ENCODE measurements at regions not wholly inside any gene's neighbourhood (a gene's known extent, or its start where the extent isn't known, plus 50 kb on each side); places are given as distances from the start of the nearest gene placed in this dataset.

DNA sequence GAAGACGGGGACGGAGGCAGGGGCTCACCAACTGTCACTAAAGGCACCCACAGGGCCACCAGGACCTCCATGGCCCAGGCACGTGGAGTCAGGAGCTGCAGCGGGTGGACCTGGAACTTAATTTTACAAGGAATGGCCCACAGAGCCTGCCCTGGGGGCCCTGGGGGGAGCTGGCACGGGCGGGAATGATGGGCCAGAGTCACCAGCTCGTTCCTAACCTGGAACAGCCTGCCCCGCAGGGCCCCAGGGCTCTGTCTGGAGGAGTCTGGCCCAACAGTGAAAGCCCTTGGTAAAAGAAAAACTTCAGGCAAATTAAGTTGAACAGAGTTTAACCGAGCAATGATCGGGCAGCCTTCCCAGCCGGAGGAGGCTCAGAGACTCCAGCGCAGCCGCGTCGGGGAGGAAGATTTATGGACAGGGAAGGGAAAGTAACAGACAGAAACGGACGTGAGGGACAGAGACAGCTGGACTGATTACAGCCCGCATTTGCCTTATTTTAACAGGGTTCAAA lies 118.4 kb upstream of the TMEM18 start:
- no peak for TF ChIP-seq RAD21 (IDR thresholded peaks at IDR 0.05; ENCODE audit: low read depth)
- TF ChIP-seq CREB1 (IDR thresholded peaks at IDR 0.05; ENCODE audit: low read depth) = no peak
- TF ChIP-seq EGR1 (IDR thresholded peaks at IDR 0.05) = no peak
- no peak for TF ChIP-seq FOXM1 (IDR thresholded peaks at IDR 0.05; ENCODE audit: borderline replicate concordance, low read depth)
- TF ChIP-seq NFIC (IDR thresholded peaks at IDR 0.05) = no peak
- TF ChIP-seq, protein P1, sequence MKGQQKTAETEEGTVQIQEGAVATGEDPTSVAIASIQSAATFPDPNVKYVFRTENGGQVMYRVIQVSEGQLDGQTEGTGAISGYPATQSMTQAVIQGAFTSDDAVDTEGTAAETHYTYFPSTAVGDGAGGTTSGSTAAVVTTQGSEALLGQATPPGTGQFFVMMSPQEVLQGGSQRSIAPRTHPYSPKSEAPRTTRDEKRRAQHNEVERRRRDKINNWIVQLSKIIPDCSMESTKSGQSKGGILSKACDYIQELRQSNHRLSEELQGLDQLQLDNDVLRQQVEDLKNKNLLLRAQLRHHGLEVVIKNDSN (IDR thresholded peaks at IDR 0.05) = no peak
- no peak for TF ChIP-seq TCF12 (IDR thresholded peaks at IDR 0.05; ENCODE audit: low read depth)
- no peak for TF ChIP-seq ZBTB7A (IDR thresholded peaks at IDR 0.05; ENCODE audit: low read depth)
- TF ChIP-seq TEAD4 (IDR thresholded peaks at IDR 0.05) = no peak
- TF ChIP-seq TAF1 (IDR thresholded peaks at IDR 0.05; ENCODE audit: low read depth) = no peak
- TF ChIP-seq, protein P2, sequence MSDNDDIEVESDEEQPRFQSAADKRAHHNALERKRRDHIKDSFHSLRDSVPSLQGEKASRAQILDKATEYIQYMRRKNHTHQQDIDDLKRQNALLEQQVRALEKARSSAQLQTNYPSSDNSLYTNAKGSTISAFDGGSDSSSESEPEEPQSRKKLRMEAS (IDR thresholded peaks at IDR 0.05) = no peak
- no peak for TF ChIP-seq YY1 (IDR thresholded peaks at IDR 0.05; ENCODE audit: low read depth)
- TF ChIP-seq EP300 (IDR thresholded peaks at IDR 0.05; ENCODE audit: borderline replicate concordance) = no peak
- TF ChIP-seq, protein P3, sequence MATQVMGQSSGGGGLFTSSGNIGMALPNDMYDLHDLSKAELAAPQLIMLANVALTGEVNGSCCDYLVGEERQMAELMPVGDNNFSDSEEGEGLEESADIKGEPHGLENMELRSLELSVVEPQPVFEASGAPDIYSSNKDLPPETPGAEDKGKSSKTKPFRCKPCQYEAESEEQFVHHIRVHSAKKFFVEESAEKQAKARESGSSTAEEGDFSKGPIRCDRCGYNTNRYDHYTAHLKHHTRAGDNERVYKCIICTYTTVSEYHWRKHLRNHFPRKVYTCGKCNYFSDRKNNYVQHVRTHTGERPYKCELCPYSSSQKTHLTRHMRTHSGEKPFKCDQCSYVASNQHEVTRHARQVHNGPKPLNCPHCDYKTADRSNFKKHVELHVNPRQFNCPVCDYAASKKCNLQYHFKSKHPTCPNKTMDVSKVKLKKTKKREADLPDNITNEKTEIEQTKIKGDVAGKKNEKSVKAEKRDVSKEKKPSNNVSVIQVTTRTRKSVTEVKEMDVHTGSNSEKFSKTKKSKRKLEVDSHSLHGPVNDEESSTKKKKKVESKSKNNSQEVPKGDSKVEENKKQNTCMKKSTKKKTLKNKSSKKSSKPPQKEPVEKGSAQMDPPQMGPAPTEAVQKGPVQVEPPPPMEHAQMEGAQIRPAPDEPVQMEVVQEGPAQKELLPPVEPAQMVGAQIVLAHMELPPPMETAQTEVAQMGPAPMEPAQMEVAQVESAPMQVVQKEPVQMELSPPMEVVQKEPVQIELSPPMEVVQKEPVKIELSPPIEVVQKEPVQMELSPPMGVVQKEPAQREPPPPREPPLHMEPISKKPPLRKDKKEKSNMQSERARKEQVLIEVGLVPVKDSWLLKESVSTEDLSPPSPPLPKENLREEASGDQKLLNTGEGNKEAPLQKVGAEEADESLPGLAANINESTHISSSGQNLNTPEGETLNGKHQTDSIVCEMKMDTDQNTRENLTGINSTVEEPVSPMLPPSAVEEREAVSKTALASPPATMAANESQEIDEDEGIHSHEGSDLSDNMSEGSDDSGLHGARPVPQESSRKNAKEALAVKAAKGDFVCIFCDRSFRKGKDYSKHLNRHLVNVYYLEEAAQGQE (IDR thresholded peaks at IDR 0.05; ENCODE audit: low read depth) = no peak
- TF ChIP-seq CEBPB (IDR thresholded peaks at IDR 0.05) = no peak

DNA sequence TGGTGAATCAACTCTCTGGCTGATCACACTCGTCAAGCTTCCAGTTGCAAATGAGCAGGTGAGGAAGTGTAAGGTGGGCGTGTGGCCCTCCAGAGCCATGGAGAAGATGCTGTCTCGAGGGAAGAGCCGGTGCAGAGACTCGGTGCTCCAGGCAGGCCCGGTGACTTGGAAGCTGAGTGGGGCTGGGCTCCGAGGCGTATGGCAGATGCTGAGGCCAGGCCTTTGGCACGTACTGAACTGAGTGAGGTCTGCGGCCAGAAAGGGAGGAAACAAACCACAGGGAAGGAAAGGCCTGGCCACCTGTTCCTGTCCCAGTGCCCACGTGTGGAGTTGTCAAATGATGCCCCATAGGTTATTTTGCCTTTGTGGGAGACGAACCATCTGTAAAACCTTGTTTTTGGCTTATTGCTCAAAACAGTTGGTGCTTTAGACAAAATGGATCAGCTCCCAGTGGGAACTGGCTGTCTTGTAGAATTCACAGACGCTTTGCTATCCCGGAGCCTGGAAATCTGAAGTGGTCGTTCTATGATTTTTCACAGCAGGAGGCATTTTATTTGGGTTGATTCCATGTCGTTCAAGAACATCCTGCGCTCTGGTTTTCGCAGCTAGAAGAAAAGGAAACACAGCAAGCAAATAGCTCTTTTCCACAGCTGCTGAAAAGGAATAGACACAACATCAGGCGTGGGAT lies 117.5 kb upstream of the TMEM18 start:
- TF ChIP-seq YY1 (IDR thresholded peaks at IDR 0.05; ENCODE audit: low read depth) (no peak), ZBTB7A (IDR thresholded peaks at IDR 0.05; ENCODE audit: low read depth) (no peak), RAD21 (IDR thresholded peaks at IDR 0.05; ENCODE audit: low read depth) (no peak), EGR1 (IDR thresholded peaks at IDR 0.05) (no peak), NFIC (IDR thresholded peaks at IDR 0.05) (no peak), FOXM1 (IDR thresholded peaks at IDR 0.05; ENCODE audit: borderline replicate concordance, low read depth) (no peak), TEAD4 (IDR thresholded peaks at IDR 0.05) (no peak), TCF12 (IDR thresholded peaks at IDR 0.05; ENCODE audit: low read depth) (no peak), CREB1 (IDR thresholded peaks at IDR 0.05; ENCODE audit: low read depth) (no peak), CEBPB (IDR thresholded peaks at IDR 0.05) (no peak), TAF1 (IDR thresholded peaks at IDR 0.05; ENCODE audit: low read depth) (no peak), EP300 (IDR thresholded peaks at IDR 0.05; ENCODE audit: borderline replicate concordance) (no peak)
- TF ChIP-seq, protein P3 (IDR thresholded peaks at IDR 0.05; ENCODE audit: low read depth) = no peak
- TF ChIP-seq, protein P1 (IDR thresholded peaks at IDR 0.05) = no peak
- TF ChIP-seq, protein P2 (IDR thresholded peaks at IDR 0.05) = no peak

DNA sequence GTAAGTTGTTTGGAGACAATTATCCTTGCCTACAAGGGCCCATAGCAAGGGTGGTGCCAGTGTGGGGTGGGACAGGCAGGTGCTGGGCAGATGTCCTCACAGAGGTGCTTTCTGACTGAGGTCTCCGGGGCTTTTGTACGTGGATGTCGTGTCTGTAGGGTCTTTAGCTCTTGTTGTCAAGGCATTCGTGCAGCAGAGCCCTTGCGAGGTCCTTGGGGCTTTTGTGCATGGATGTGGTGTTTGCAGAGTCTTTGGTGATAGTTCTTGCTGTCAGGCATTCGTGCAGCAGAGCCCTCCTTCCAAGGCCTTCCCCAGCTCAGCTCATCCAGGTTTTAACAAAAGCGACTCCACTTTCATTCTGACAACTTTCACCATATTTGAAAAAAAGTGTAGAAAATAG lies 116.0 kb upstream of the TMEM18 start:
- TF ChIP-seq, protein P1 (IDR thresholded peaks at IDR 0.05) = no peak
- TF ChIP-seq, protein P2 (IDR thresholded peaks at IDR 0.05) = no peak
- TF ChIP-seq TEAD4 (IDR thresholded peaks at IDR 0.05) (no peak), FOXM1 (IDR thresholded peaks at IDR 0.05; ENCODE audit: borderline replicate concordance, low read depth) (no peak), CREB1 (IDR thresholded peaks at IDR 0.05; ENCODE audit: low read depth) (no peak)

DNA sequence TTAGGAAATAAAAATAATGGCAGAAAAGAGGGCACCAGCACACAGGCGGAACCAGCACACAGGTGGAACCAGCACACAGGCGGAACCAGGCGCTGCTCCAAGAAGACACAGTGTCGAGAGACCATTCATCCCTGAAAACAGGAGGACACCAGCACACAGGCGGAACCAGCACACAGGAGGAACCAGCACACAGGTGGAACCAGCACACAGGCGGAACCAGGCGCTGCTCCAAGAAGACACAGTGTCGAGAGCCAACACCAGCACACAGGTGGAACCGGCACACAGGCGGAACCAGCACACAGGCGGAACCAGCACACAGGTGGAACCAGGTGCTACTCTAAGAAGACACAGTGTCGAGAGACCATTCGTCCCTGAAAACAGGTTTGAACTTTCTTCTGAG lies 115.5 kb upstream of the TMEM18 start:
- TF ChIP-seq ZBTB7A (IDR thresholded peaks at IDR 0.05; ENCODE audit: low read depth) (no peak), EGR1 (IDR thresholded peaks at IDR 0.05) (no peak), CREB1 (IDR thresholded peaks at IDR 0.05; ENCODE audit: low read depth) (no peak), TAF1 (IDR thresholded peaks at IDR 0.05; ENCODE audit: low read depth) (no peak), FOXM1 (IDR thresholded peaks at IDR 0.05; ENCODE audit: borderline replicate concordance, low read depth) (no peak), RAD21 (IDR thresholded peaks at IDR 0.05; ENCODE audit: low read depth) (no peak)
- TF ChIP-seq, protein P3 (IDR thresholded peaks at IDR 0.05; ENCODE audit: low read depth) = no peak
